HUES64 (cell line): ENCODE measurements at regions not wholly inside any gene's neighbourhood (a gene's known extent, or its start where the extent isn't known, plus 50 kb on each side); places are given as distances from the start of the nearest gene placed in this dataset.

Experiments used
- H3K27ac ChIP-seq: 2 replicates; pipeline ENCODE4 v1.7.0; 2013; ENCODE audit warnings: low read depth, low read length, inconsistent platforms
- H3K27me3 ChIP-seq: 2 replicates; pipeline ENCODE4 v1.6.1; 2013; ENCODE audit warnings: mild to moderate bottlenecking, low read length; ENCODE audit not compliant: insufficient read depth
- H3K36me3 ChIP-seq: 2 replicates; pipeline ENCODE4 v1.6.1; 2013; ENCODE audit warnings: mild to moderate bottlenecking, low read length; ENCODE audit not compliant: insufficient read depth
- H3K4me1 ChIP-seq: 2 replicates; pipeline ENCODE4 v1.6.1; 2013; ENCODE audit warnings: mild to moderate bottlenecking, low read length, moderate library complexity; ENCODE audit not compliant: insufficient read depth
- H3K4me3 ChIP-seq: 2 replicates; pipeline ENCODE4 v1.5.1; 2013; ENCODE audit warnings: mild to moderate bottlenecking, low read length, moderate library complexity
- H3K9ac ChIP-seq: 2 replicates; pipeline ENCODE4 v1.6.1; 2013; ENCODE audit warnings: mild to moderate bottlenecking, low read depth, low read length
- H3K9me3 ChIP-seq: 2 replicates; pipeline ENCODE4 v1.6.1; 2013; ENCODE audit warnings: low read depth, low read length; ENCODE audit not compliant: insufficient read depth
- WGBS: fragments of 150-250, 120-280 bp; methylation state at CpG from one replicate; pipeline ENCODE4 v1.1.7; 2013; ENCODE audit warnings: missing lambda C conversion rate; 5-methylcytosine and 5-hydroxymethylcytosine counted together

DNA sequence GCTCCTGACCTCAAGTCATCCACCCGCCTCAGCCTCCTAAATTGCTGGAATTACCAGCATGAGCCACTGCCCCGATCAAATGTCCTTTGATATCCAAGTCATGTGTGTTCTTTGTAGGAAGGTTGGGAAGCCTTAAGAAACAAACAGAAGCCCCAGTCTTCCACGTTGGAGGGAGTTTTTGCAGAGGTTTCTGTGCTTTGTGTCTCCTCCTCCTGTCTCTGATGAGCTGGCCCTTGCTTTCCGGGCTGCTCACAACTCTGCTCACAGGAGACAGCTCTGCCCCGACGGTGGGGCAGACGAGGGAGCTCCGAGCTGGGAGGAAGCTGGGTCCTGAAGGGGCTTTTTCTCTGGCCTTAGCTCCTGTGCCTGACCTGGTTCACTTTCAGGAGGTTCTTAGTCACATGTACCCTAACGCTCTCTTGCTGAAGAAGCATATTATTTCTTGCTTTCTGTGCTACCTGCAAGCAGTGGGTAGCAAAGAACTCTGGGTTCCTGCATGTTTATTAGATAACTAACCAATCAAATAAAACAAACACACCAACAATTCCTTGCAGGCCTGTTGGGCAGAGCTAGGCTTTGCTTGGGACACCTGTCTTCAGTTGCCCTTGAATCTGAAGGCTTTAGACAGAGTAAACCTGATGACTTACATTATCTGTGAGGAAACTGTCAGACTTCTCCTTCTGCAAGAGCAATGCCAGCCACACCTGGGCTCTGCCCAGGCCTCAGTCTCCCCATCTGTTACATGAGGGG is 52.6 kb upstream of the SMAD6 start:
- H3K4me3 ChIP-seq = no peak overlapping the region
- no peaks in the 10 kb centered on the region for H3K36me3 ChIP-seq
- no peaks in the 10 kb centered on the region for H3K27me3 ChIP-seq
- no peak overlapping the region for H3K9ac ChIP-seq
- 45% methylated on average over 9 of the region's 9 CpGs for WGBS
- no peak overlapping the region for H3K27ac ChIP-seq
- H3K4me1 ChIP-seq = peaks cover 9% of the 10 kb centered on the region
- no peaks in the 10 kb centered on the region for H3K9me3 ChIP-seq

DNA sequence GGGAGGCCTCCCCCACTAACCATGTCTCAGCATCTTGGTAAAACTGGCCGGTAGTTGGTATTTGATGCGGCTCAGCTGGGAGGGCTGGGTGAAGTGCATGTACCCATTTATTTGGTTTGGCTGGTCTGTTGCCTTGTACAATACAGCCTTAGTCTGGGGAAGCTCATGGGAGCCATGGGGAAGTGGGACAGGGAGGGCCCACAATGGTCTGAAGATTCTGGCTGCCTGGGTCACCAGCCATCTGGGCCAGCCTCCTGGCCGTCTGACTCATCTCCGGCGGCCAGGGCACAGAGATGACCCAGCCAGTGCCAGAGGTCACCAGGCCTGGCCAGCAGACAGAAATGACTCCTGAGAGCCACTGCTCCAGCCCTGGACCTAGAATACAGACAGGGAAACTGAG is 51.6 kb upstream of the SMAD6 start:
- H3K9me3 ChIP-seq = no peaks in the 10 kb centered on the region
- no peaks in the 10 kb centered on the region for H3K36me3 ChIP-seq
- H3K4me3 ChIP-seq = no peak overlapping the region
- H3K4me1 ChIP-seq = peaks cover 10% of the 10 kb centered on the region
- 93% methylated on average over 5 of the region's 5 CpGs for WGBS
- no peak overlapping the region for H3K9ac ChIP-seq
- no peak overlapping the region for H3K27ac ChIP-seq
- no peaks in the 10 kb centered on the region for H3K27me3 ChIP-seq

- H3K4me3 ChIP-seq = no peak overlapping the region
- 91% methylated on average over 3 of the region's 3 CpGs for WGBS
- no peaks in the 10 kb centered on the region for H3K27me3 ChIP-seq
- H3K36me3 ChIP-seq = no peaks in the 10 kb centered on the region
- H3K27ac ChIP-seq = no peak overlapping the region
- H3K4me1 ChIP-seq = peaks cover 15% of the 10 kb centered on the region
- no peaks in the 10 kb centered on the region for H3K9me3 ChIP-seq
- no peak overlapping the region for H3K9ac ChIP-seq
Observed at GRCh38 chr15:66651198-66651597, 50.8 kb upstream of the SMAD6 start.

DNA sequence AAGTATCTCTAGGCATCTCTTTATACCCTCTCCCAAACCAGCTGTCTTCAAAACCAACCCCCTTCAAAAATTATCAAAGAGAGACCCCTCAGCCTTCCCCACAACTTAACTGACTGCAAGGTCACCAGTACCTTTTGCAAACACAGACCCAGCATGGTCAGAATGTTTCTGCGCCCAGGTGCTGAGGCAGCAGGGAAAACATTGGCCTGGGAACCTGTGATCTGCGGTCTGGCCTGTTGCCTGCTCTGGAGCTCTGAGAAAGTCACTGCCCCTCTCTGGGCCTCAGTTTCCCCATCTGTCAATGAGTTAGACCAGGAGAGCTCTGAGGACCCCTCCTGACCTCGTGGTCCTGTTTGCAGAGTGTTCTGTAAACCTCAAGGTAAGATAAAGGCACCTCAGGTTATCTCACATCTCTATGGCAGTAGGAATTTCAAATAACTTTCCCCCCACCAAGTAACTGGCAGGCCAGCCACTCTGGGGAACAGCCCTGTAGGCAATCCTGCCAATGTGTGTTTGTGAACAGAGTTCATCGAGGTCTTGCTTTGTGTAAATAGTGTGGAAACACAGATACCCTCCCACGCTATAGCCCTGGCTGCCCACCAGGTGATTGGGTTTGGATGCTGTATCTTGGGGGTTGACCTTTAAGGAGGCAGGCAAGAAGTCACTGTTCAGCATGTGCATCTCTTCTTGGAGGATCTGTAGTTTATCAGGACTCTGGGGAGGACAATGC is 50.0 kb upstream of the SMAD6 start:
- 90% methylated on average over 5 of the region's 5 CpGs for WGBS
- no peaks in the 10 kb centered on the region for H3K9me3 ChIP-seq
- H3K36me3 ChIP-seq = no peaks in the 10 kb centered on the region
- no peak overlapping the region for H3K9ac ChIP-seq
- no peak overlapping the region for H3K4me3 ChIP-seq
- peaks cover 18% of the 10 kb centered on the region for H3K4me1 ChIP-seq
- H3K27me3 ChIP-seq = no peaks in the 10 kb centered on the region
- H3K27ac ChIP-seq = no peak overlapping the region
